Dermis microvascular lymphatic vessel endothelial cell (primary cell): ENCODE measurements at regions not wholly inside any gene's neighbourhood (a gene's known extent, or its start where the extent isn't known, plus 50 kb on each side); places are given as distances from the start of the nearest gene placed in this dataset.

ENCODE experiments used
- DNase-seq, 2 donors: peaks; one replicate each; pipeline versions ENCODE4 v3.0.0 to v3.0.0-alpha.2; 2010; ENCODE audit warnings: low read depth in 2 of 2

DNA sequence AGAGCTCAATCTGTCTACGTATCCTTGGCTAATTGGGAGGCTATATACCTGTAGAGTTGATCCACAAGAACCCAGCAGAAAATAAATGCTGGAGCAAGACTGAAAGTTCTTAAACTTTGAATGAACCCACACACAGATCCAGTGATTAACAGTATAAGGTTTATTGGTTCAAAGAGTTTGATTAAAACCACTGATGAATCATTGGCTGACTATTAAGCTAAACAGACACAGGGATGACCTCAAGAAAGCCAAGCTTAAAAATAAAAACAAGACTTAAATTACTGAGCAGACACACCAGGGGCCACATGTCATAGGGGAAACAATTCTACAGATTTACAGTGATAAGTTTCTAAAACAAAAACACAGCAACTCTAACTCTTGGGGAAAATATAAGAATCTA is 163.6 kb downstream of the SPATA31D1 start:
- DNase-seq, result no peak

DNA sequence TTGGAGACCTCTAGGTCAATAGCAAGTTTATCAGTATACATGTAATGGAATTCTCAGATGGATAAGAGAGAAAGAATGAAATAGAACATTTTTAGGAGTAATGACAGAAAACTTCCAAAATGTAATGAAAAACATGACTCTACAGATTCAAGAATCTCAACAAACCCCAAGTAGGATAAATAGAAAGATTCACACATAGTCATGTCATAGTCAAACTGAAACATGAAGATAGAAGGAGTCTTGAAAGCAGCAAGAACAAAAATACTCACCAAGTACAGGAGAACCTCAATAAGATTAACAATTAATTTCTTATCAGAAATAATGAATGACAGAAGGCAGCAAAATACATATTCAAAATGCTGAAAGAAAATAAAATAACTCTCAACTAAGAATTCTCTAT is 164.5 kb downstream of the SPATA31D1 start:
- DNase-seq, result no peak

GRCh38 chr9:82154573-82154972 is 166.0 kb downstream of the SPATA31D1 start:
- no peak for DNase-seq

GRCh38 chr9:82161876-82162275 is 173.3 kb downstream of the SPATA31D1 start:
- DNase-seq, result no peak

DNA sequence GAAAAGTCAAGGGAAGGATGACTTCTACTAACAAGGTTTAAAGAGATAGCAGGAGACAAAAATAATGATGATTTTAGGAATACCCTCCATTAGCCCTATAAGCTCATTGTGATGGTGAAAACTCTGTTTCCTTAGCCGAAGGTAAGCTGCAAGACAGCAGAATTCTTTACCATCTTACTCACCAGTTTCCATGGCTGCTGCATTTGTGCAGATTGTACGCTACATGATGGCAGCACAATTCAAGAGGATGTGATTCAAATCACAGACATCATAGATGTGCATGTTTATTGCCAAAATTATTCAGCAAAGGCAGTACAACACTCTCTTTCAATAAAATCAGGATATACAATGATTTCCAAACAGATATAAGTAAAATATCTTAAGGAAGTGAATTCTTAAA is 175.6 kb downstream of the SPATA31D1 start:
- no peak for DNase-seq

- DNase-seq, result no peak
Measured at GRCh38 chr9:82167296-82167695, 178.7 kb downstream of the SPATA31D1 start.

DNA sequence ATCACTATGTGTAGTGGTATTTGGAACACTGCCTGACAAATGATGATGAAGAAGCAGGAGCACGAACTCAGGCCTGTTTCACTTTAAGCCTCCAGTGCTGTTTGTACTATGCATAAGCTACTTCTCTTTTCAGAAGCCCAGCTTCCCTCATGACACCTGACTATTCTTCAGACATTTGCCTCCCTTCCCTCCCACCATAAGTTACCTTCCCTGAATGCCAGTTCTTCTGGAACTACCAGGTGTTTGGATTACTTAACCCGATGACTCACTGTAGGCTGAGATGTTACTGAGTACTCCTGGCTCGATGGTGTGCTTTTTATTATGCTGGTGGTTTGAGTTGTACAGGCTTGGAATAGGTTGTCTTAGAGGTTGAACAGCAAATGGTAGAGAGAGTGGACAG is 180.0 kb downstream of the SPATA31D1 start:
- DNase-seq, result no peak

DNA sequence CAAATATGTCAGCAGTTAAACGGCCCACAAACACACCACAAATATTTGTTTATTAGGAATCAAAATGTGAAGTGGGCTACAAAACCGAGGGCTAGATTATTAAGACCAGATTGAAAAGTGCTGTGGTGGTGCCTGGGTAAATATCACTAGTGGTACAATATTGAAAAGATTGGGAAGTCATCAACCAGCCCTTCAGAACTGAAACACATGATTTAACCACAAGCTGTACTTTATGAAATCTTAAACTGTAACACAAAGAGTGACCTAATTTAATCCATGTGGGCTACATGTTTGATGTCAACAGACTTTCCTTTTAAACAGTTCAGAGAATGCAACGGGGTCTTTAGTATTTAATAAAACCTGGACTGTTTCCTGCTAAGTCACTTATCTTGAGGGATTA is 182.3 kb downstream of the SPATA31D1 start:
- DNase-seq, result no peak

GRCh38 chr9:82171271-82171670 is 182.7 kb downstream of the SPATA31D1 start:
- no peak for DNase-seq

GRCh38 chr9:82180711-82181110 is 192.1 kb downstream of the SPATA31D1 start:
- no peak for DNase-seq

DNA sequence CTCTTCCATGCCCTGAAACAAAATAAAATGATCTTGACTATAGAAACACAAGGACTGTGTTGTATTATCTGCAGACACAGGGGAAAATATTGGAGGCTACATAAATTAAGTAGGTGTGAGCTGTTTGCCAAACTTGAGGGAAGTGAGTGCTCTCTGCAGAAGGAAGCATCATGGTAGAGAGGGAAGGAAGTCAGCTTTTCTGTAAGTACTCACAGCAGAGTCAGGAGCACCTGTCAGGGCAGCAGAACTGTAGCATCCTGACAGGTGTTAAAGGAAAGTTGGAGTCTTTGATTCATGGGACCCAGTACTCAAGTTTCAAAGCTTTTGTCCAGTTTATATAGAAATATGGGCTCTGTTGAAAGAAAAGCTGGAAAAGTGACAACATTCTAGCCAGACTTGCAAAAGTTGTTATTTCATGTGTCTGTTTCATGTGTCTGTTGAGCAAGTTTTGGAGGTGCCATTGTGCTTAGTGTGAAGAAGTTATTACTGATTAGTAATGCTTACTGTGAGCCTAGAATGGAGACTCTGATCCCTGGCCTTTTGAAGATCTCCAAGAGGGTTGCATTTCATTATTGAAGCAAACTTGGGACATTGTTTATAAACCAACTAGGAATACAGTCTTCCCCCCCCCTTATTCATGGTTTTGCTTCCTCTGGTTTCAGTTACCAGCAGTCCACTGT is 194.7 kb downstream of the SPATA31D1 start:
- no peak for DNase-seq

DNA sequence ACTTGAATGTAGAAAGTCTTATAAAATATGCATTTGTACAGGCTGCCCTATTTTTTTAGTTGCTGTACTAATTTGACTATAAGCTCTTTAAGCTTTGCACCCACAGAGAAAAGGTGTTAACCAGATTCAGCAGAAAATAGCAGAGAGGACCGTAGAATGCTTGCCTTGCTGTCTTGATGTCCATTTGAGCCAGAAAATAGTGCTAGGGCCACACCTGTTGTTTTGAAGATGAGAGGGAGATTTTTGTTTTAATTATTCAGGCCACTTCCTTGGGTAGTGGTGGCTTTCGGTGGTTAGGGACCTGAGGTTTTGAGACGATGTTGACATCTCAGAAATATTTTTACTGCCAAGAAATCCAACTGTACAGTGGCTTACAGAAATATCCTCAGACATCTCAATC is 196.0 kb downstream of the SPATA31D1 start:
- DNase-seq, result no peak

DNA sequence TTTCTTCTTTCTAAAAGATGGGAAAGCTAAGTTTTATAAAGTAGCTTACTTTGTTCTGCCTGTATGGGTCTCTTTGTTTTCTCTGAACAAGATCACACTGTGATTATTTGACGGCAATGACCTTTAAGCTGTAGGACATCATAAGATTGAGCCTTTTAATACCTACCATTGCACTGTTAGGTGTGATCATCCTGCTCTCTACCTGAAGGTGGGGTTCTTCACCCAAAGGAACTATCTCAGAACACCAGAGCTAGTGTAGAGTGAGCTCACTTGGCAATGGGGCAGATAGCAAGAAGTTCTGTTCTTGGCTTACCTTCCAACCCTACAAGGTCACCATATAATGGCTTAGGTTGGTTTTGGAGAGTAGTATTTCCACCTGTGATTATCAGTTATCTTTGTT is 200.2 kb downstream of the SPATA31D1 start:
- no peak for DNase-seq

DNA sequence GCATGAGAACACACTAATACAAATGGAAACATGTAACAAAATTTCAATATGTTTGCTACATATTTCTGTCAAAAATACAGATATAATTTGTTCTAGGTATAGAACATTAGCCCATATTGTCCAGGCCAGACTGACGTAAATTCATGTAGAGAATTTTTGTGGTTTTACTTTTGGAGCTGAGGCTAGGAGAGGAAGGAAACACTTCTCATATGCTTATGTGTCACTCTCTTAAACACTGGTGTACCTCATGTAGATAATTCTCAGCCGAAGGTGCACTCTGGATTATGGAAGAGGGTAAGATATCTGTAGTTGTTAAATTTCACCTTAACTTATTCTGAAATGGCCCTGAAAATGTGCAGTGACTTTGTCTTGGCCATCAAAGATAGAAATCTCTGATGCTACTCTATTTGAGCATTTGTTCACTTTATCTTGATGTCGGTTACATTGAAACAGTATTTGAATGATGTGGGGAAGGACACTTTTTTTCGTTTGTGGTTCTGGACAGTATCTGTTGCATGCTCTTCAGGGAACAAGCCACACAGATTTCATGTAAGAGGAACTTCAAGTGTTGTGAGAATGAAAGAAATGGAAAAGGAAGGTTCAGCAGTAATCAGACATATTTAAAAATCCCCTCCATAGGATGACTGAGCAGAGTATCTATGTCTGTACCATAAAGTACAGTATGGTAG is 202.7 kb downstream of the SPATA31D1 start:
- DNase-seq, result no peak

DNA sequence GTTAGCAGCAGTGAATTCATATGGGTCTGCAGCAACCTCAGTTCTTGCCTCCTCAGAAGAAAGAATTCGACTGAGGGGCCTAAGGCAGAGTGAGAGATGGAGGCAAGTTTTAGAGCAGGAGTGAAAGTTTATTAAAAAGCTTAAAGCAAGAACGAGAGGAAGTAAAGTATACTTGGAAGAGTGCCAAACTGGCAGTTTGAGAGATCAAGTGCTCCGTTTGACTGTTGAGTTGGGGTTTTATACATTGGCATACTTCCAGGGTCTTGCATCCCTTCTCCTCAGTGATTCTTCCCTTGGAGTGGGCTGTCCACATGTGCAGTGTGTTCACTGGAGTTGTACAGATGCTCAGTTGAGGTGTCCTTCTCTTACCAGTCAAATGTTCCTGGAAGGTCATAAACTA is 203.6 kb downstream of the SPATA31D1 start:
- no peak for DNase-seq

- no peak for DNase-seq
Measured at GRCh38 chr9:82196622-82197441, 208.3 kb downstream of the SPATA31D1 start.

- no peak for DNase-seq
Measured at GRCh38 chr9:82201196-82201595, 212.6 kb downstream of the SPATA31D1 start.

DNA sequence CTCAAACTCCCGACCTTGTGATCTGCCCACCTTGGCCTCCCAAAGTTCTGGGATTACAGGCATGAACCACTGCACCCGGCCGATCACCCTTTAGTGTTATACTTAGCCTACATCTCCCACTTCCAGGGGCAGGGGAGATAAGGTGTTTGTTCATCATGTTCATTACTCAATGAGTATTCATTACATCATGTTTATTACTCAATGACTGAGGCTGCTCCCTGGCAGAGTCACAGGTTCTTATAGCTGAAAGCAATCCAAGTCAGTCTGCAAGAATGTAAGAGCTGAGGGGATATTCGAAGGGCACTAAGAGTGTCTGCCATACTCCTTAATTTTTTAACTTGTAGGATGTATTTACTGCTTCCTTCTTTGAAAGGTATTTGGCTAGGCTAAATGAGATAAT is 214.2 kb downstream of the SPATA31D1 start:
- no peak for DNase-seq

GRCh38 chr9:82206490-82206889 is 217.9 kb downstream of the SPATA31D1 start:
- no peak for DNase-seq

DNA sequence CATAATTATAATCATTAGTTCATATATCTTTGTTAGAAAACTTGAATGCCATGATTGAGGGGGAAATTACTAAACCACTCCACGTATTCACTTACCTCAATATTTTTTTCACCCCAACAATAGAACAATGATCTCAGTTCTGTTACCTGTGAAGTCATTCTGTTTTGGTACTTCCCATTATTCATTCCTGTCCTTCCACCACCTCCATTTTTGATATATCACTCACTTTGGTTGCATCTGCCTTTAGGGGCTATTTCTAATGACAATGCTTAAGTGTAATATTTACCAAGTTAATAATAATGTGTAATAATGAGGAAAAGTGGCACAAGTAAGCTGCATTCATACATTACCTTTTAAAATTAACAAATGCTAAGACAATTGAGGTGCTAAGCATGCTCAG is 218.4 kb downstream of the SPATA31D1 start:
- DNase-seq, result no peak

DNA sequence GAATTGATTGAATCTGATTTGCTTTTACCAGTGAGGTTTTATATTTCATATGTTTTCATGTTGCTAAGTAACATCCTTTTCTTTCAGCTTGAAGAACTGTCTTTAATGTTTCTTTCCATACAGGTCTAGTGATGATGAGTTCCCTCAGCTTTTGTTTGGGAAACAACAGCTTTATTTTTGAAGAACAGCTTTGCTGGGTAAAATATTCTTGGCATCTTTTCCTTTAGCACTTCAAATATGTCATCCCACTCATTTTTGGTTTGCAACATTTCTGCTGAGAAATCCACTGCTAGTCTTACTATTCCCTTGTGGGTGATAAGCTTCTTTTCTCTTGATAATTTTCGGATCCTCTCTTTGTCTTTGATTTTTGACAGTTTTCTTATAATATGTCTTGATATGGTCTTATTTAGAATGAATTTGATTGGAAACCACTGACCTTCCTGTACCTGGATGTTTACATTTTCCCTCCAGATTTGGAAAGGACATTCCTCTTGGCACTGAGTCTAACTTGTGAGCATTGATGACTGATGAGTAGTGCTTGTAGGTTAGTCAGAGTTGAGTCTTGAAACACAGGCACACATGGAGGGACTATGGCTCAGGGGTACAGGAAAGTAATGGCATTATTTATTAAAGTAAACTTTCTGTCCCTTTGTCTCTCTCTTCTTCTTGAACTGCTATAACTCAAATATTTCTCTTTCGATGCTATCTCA is 220.3 kb downstream of the SPATA31D1 start:
- no peak for DNase-seq
